ENCODE measurements at regions not wholly inside any gene's neighbourhood (a gene's known extent, or its start where the extent isn't known, plus 50 kb on each side); places are given as distances from the start of the nearest gene placed in this dataset.

GRCh38 chr10:14409856-14410458, 79.2 kb upstream of the FRMD4A start:
- no peak for TF ChIP-seq CTCF (IDR thresholded peaks at IDR 0.05)
- TF ChIP-seq POLR2A (IDR thresholded peaks at IDR 0.05): no peak
